D721Med (cell line): ENCODE measurements at regions not wholly inside any gene's neighbourhood (a gene's known extent, or its start where the extent isn't known, plus 50 kb on each side); places are given as distances from the start of the nearest gene placed in this dataset.

ENCODE experiments used
- DNase-seq: peaks from one replicate; pipeline ENCODE4 v3.0.0; 2011; ENCODE audit warnings: low spot score; ENCODE audit not compliant: insufficient read length
- FAIRE-seq: peaks from 2 replicates; lab custom pipeline; 2011; peaks lifted over from hg19 to GRCh38; lab: Jason Lieb, UNC
- CTCF ChIP-seq: IDR thresholded peaks from 2 replicates; pipeline ENCODE4 v1.5.1; 2012; ENCODE audit warnings: mild to moderate bottlenecking, control low read depth; ENCODE audit not compliant: insufficient read depth; ENCODE audit errors: missing control alignments

GRCh38 chr12:73384592-73384991 is 1112.4 kb downstream of the TRHDE start:
- FAIRE-seq, result no peak
- no peak for TF ChIP-seq CTCF
- DNase-seq, result no peak

GRCh38 chr12:73390261-73390660 is 1118.1 kb downstream of the TRHDE start:
- DNase-seq (no peak), FAIRE-seq (no peak)
- TF ChIP-seq CTCF, result no peak

- FAIRE-seq (no peak), DNase-seq (no peak)
- no peak for TF ChIP-seq CTCF
Measured at GRCh38 chr12:73413051-73413450, 1124.6 kb upstream of the ATXN7L3B start.

DNA sequence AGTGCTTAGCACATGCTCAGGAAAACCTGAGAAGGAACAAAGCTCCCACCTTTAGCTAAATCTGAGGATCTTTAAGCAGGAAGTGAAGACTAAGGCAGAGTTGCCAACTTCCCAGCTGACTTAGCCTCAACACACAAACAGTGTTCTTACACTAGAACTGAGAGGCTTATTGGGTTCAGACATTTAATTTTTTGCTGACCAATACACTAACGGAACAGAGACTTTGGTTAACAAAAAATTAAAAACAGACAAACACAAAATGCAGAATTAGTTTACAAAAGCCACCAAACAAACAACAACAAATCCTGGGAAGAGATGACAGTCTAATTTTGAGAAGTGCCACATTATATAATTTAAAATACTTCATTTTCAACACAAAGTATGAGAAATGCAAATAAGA is 1123.7 kb upstream of the ATXN7L3B start:
- no peak for DNase-seq
- no peak for TF ChIP-seq CTCF
- no peak for FAIRE-seq

DNA sequence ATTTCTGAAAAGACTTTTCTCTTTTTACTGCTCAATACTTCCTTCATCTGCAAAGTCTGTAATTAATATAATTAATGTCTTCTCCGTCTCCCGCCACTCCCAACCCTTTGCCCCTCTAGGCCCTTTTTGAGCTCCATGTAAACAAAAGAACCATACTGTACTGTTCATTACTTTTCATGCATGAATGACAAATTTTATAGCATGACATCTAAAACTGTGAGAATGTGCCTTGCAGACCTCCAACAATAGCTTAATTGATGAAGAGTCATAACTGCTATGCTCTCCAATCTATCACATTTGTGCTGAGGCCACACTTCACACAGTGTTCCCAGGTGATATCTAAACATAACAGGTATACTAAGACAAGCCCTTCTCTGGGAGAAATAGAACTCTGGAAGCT is 1122.7 kb upstream of the ATXN7L3B start:
- TF ChIP-seq CTCF, result no peak
- FAIRE-seq (no peak), DNase-seq (no peak)

DNA sequence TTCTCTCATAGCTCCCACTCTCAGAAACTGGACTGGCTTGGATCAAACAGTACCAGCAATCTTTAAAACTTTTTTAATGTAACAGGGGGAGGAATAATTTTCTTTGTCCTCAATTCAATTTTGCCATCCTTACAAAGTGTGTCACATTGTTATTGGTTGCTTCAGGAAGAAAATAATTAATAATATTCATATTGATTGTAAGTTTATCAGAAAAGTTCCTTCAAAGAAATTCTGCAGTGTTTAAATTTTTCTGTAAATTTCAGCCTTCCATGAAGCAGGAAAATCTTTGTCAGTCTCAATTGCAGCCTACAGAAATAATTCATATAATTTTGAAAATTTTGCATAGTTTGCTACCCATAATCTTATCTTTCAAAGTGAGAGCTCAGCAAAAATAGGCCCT is 1119.1 kb upstream of the ATXN7L3B start:
- TF ChIP-seq CTCF, result no peak
- no peak for DNase-seq
- FAIRE-seq, result no peak

DNA sequence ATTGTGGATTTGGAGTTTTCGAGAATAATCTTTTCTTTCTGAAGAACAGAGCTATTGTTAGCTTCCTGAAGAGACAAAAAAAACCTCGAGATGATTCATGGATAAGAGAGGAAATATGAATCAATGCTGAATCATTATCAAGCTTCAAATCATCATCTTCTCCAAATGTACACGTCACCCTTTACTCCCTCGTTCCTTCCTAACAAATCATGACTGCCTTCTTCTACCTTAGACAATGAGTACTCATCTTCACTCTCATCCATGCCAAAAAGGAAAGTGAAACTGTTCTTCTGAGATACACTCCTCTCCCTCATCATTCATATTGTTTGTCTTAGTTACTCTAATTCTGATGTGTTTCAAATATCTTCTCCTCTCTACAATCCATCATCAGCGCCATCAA is 1115.8 kb upstream of the ATXN7L3B start:
- no peak for FAIRE-seq
- no peak for DNase-seq
- TF ChIP-seq CTCF, result no peak
